Tibial nerve (tissue), 3 donors: ENCODE measurements at regions not wholly inside any gene's neighbourhood (a gene's known extent, or its start where the extent isn't known, plus 50 kb on each side); places are given as distances from the start of the nearest gene placed in this dataset.

Experiments
- CTCF ChIP-seq, 5 experiments: fragments of 200-600 bp in 3 of 5; fragments of 450-650 bp in 2 of 5; sonication (generic) in 3 of 5; IDR thresholded peaks; one replicate each; pipeline ENCODE4 v1.5.1; 2016 to 2019; ENCODE audit warnings: antibody characterized with exemption in 5 of 5, mild to moderate bottlenecking in 3 of 5, moderate library complexity in 2 of 5
- POLR2A ChIP-seq, 2 donors: fragments of 450-650 bp; IDR thresholded peaks; one replicate each; pipeline ENCODE4 v1.6.1; 2017; ENCODE audit warnings: antibody characterized with exemption in 2 of 2, mild to moderate bottlenecking in 2 of 2, moderate library complexity in 2 of 2

GRCh38 chr5:93873211-93873736, 131.9 kb upstream of the POU5F2 start:
- no peak for TF ChIP-seq POLR2A (IDR thresholded peaks at IDR 0.05)
- no peak for TF ChIP-seq CTCF (IDR thresholded peaks at IDR 0.05)
